GM12878 (cell line): ENCODE measurements at regions not wholly inside any gene's neighbourhood (a gene's known extent, or its start where the extent isn't known, plus 50 kb on each side); places are given as distances from the start of the nearest gene placed in this dataset.
"Not testable (repeated sequence)": the region's sequence is repeated elsewhere in the genome, so short reads cannot be mapped to it uniquely, and the experiment has no call there.

Experiments
- ATAC-seq: fragments of 200-7000 bp; cut with Tn5 transposase; 3 replicates; pipeline ENCODE4 v1.9.1; 2020; ENCODE audit warnings: mild to moderate bottlenecking, moderate library complexity
- BruUV-seq: library from RNA; stranded (reverse); fragments of 400-500 nt; replicated peaks from 2 replicates; lab custom pipeline; 2021; lab: Mats Ljungman, UMichigan
- CTCF ChIA-PET: fragments of 300-600 bp; sonication (Branson Sonifier 250); formaldehyde crosslinking; extraction: SDS; loops from one replicate; lab custom pipeline; 2021; ENCODE audit warnings: inconsistent platforms; lab: Yijun Ruan, JAX
- POLR2A ChIA-PET: fragments of 350-600 bp; formaldehyde crosslinking; extraction: SDS; loops from one replicate; lab custom pipeline; 2021; ENCODE audit warnings: inconsistent platforms; lab: Charles Lee
- RAD21 ChIA-PET: fragments of 300-600 bp; sonication (Branson Sonifier 250); formaldehyde crosslinking; loops from one replicate; lab custom pipeline; 2023; ENCODE audit warnings: antibody characterized with exemption; ENCODE audit not compliant: unreplicated experiment; lab: Charles Lee
- SMC1A ChIA-PET: fragments of 300-600 bp; sonication (Branson Sonifier 250); formaldehyde crosslinking; loops from one replicate; lab custom pipeline; 2023; ENCODE audit not compliant: unreplicated experiment, uncharacterized antibody; lab: Charles Lee
- DNase-seq: peaks from one replicate; pipeline ENCODE4 v3.0.0-alpha.2; 2011; ENCODE audit warnings: low read depth, low spot score
- FAIRE-seq: peaks from 3 replicates; lab custom pipeline; 2011; peaks lifted over from hg19 to GRCh38; lab: Jason Lieb, UNC
- H2AFZ ChIP-seq: 2 replicates; pipeline ENCODE4 v1.6.0; 2011; ENCODE audit warnings: low read depth, low read length, control low read depth; ENCODE audit not compliant: control insufficient read depth
- H3K27ac ChIP-seq: 2 replicates; pipeline ENCODE4 v1.5.1; 2011; ENCODE audit warnings: control low read depth; ENCODE audit not compliant: control insufficient read depth, insufficient read depth
- H3K27me3 ChIP-seq, 2 experiments: replicated peaks in 1 of 2; 2 replicates each; pipeline versions ENCODE4 v1.6.0 to v1.6.1; 2011; ENCODE audit warnings: low read length in 1 of 2; ENCODE audit not compliant: control insufficient read depth in 2 of 2, insufficient read depth in 2 of 2
- H3K36me3 ChIP-seq, 2 experiments: 2 replicates each; pipeline ENCODE4 v1.5.1; 2011; ENCODE audit warnings: low read length in 1 of 2; ENCODE audit not compliant: control insufficient read depth in 2 of 2, insufficient read depth in 2 of 2
- H3K4me1 ChIP-seq: 2 replicates; pipeline ENCODE4 v1.6.1; 2011; ENCODE audit warnings: mild to moderate bottlenecking, low read length, moderate library complexity, mixed read lengths; ENCODE audit not compliant: control insufficient read depth, insufficient read depth
- H3K4me2 ChIP-seq: 2 replicates; pipeline ENCODE4 v1.6.0; 2011; ENCODE audit warnings: control low read depth; ENCODE audit not compliant: control insufficient read depth, insufficient read depth
- H3K4me3 ChIP-seq: fragments of 200-600 bp; sonication (generic); 2 replicates; pipeline ENCODE4 v1.5.1; 2016
- H3K79me2 ChIP-seq: 2 replicates; pipeline ENCODE4 v1.6.0; 2011; ENCODE audit warnings: low read length; ENCODE audit not compliant: control insufficient read depth, insufficient read depth
- H3K9ac ChIP-seq: 2 replicates; pipeline ENCODE4 v1.8.0; 2011; ENCODE audit warnings: low read length, control low read depth, mixed read lengths; ENCODE audit not compliant: control insufficient read depth, insufficient read depth
- H3K9me3 ChIP-seq: replicated peaks from 3 replicates; pipeline ENCODE4 v1.5.1; 2011; ENCODE audit warnings: mild to moderate bottlenecking, low read length; ENCODE audit not compliant: control insufficient read depth, insufficient read depth
- H4K20me1 ChIP-seq: 2 replicates; pipeline ENCODE4 v1.6.0; 2011; ENCODE audit not compliant: control insufficient read depth, insufficient read depth
- WGBS: methylation state at CpG from one replicate; pipeline ENCODE4 v1.1.6; 2016; ENCODE audit warnings: low lambda C conversion rate; ENCODE audit not compliant: insufficient replicate concordance, insufficient coverage; ENCODE audit errors: missing lambda C conversion rate; 5-methylcytosine and 5-hydroxymethylcytosine counted together
- in situ Hi-C: fragments of 300-500 bp; cut with MboI; formaldehyde crosslinking; loops from 9 replicates; pipeline ENCODE4 v1.14.3; 2018; ENCODE audit warnings: mixed read lengths
- intact Hi-C: fragments of 100-400 bp; cut with micrococcal nuclease; formaldehyde crosslinking; loops from one replicate; pipeline ENCODE4 v1.14.2; 2022; ENCODE audit not compliant: unreplicated experiment

- RAD21 ChIA-PET, FAIRE-seq, H3K36me3 ChIP-seq, H3K4me1 ChIP-seq, H3K9ac ChIP-seq, DNase-seq, H2AFZ ChIP-seq, CTCF ChIA-PET, in situ Hi-C loops, SMC1A ChIA-PET, H3K79me2 ChIP-seq, BruUV-seq, intact Hi-C loops, H3K27ac ChIP-seq, H3K9me3 ChIP-seq, H4K20me1 ChIP-seq, ATAC-seq, H3K27me3 ChIP-seq, POLR2A ChIA-PET, H3K4me2 ChIP-seq, H3K4me3 ChIP-seq: not testable (repeated sequence)
- 15% methylated on average over 8 of the region's 16 CpGs for WGBS
Observed at GRCh38 chr17:26883878-26884740, 409.8 kb upstream of the WSB1 start.

- H3K4me2 ChIP-seq, H3K9me3 ChIP-seq, CTCF ChIA-PET, H4K20me1 ChIP-seq, H3K79me2 ChIP-seq, in situ Hi-C loops, H3K27me3 ChIP-seq, H2AFZ ChIP-seq, intact Hi-C loops, ATAC-seq, H3K27ac ChIP-seq, H3K4me1 ChIP-seq, SMC1A ChIA-PET, POLR2A ChIA-PET, H3K36me3 ChIP-seq, H3K9ac ChIP-seq, DNase-seq, RAD21 ChIA-PET, FAIRE-seq, H3K4me3 ChIP-seq, BruUV-seq: not testable (repeated sequence)
- WGBS = 4% methylated on average over 4 of the region's 4 CpGs
Observed at GRCh38 chr17:26884741-26885059, 409.2 kb upstream of the WSB1 start.
